ENCODE measurements at regions not wholly inside any gene's neighbourhood (a gene's known extent, or its start where the extent isn't known, plus 50 kb on each side); places are given as distances from the start of the nearest gene placed in this dataset.

- TF ChIP-seq CTCF (IDR thresholded peaks at IDR 0.05) = no peak
- no peak for TF ChIP-seq POLR2A (IDR thresholded peaks at IDR 0.05)
Measured at GRCh38 chr6:156154896-156155295, 622.3 kb upstream of the ARID1B start.
